ENCODE measurements at regions not wholly inside any gene's neighbourhood (a gene's known extent, or its start where the extent isn't known, plus 50 kb on each side); places are given as distances from the start of the nearest gene placed in this dataset.
"Not testable (repeated sequence)": the region's sequence is repeated elsewhere in the genome, so short reads cannot be mapped to it uniquely, and the experiment has no call there.

DNA sequence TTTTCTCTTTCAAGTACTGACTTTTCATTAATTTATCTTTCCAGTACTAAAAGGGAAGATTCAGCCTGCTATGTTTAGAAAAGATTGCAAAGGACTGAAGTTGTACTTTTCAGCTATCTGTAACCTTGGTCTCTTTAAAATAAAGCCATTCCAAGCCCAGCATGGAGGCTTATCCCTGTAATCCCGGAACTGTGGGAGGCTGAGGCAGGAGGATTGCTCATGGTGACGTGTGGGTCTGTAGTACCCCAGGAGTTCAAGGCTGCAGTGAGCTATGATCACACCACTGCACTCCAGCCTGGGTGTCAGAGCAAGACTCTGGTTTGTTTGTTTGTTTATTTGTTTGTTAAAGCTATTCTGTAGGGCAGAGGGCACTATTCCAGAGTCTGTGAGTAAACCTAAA is 50.6 kb upstream of the TMEM170B start:
- DNase-seq: no peak

GRCh38 chr6:11486486-11486885 is 51.1 kb upstream of the TMEM170B start:
- no peak for DNase-seq

- no peak for DNase-seq
These were observed 51.5 kb upstream of the TMEM170B start for GRCh38 chr6:11486051-11486450.

DNA sequence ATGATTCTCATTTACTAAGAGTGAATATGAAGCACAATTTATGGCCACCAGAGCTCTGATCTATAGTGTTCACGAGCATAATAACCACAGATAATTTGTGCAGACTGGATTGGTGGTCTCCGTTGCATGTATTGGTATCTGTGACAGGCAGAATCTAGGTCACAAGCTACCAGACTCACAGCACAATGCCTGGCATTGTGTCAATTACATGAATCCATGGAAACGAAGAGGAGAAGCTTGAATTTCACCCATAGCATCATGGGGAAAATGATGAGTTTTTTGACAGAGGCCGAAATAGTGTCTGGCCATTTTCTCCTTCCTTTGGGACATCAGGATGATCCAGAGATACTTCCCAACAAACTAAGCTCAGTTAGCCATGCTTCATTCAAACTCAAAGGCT is 52.3 kb upstream of the TMEM170B start:
- no peak for DNase-seq

- no peak for DNase-seq
These were observed 53.1 kb upstream of the TMEM170B start for GRCh38 chr6:11484441-11484840.

DNA sequence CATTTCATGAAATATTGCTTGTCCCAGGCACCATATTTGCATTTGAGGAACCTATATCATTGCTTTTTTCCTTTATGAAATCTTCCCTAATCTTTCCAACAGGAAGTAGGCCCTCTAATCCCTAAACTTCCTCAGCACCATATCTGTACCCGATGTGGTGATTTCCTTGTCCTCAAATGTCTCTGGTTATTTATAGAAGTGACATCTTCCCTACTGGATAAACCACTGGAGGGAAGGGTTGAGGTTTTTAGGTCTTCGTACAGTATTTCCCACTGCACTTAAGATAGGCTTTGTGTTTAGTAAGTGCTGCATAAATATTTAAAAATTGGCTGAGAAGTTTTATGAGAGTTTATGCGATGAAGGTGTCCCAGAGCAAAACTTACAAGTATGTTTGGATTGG is 54.9 kb upstream of the TMEM170B start:
- no peak for DNase-seq

DNA sequence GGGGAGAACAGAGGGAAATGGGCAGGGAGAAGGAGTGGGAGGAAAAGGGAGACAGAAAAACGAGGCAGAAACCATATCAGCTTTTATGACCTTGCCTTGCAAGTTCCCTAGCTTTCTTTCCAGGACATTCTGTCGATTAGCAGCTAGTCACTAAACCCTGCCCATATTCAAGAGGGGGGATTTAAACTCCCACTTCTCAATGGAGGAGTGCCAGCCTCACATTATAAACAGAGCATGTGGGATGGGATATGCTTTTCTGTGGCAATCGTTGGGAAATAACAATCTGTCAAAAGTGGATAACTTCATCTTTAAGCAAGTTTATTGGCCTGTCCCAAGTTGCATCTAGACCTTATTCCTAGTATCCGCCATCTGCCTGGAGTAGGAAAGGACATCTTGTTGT is 57.0 kb upstream of the TMEM170B start:
- DNase-seq: no peak

- no peak for DNase-seq
These were observed 58.3 kb upstream of the TMEM170B start for GRCh38 chr6:11479296-11479695.

DNA sequence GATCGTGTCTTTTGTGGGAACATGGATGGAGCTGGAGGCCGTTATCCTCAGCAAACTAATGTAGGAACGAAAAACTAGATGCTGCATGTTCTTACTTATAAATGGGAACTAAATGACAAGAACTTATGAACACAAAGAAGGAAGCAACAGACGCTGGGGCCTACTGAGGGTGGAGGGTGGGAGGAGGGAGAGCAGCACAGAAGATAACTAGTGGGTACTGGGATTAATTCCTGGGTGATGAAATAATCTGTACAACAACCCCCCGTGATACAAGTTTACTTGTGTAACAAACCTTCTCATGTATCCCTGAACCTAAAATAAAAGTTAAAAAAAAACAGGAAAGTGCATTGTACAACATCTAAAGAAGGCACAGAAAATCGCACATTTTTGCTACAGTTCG is 59.0 kb upstream of the TMEM170B start:
- no peak for DNase-seq

GRCh38 chr6:11475016-11475415 is 62.5 kb upstream of the TMEM170B start:
- no peak for DNase-seq

- no peak for DNase-seq
These were observed 64.4 kb upstream of the TMEM170B start for GRCh38 chr6:11473008-11473740.

DNA sequence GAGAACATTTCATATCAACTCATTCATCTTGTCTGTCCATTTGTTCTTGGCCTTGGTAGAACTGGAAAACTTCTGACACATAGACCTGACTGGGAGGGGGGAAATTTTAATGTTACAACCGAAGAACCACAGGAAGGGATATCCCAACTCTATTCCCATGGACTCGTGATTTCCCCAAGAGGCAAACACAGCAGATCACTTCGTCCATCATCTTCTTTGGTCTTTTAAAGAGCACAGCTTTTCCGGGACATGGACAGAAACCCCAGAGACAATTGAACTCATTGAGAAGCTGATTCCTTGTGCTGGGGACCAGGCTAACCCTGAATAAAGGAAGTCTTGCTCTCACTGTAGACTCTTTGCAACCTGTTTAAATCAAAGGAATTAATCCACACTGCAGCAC is 66.3 kb upstream of the TMEM170B start:
- no peak for DNase-seq

DNA sequence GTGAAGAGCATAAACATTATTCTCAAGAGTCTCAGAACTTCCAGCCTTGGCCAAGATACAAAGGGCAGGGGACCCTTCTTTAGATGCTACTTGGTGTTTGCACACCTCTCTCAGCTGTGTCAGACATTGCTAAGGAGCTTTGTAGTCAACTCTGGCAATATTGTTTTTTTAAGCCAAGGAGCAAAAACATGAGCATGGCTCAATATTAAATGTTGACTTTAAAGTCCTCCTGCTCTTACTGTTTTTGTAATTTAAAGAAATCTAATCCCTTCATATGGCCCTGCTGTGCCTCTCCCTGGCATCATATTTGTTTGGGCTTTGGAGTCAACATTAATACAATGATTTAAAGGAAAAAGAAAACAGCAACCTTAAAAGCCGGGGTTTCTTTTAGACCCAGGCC is 67.9 kb upstream of the TMEM170B start:
- DNase-seq: no peak

DNA sequence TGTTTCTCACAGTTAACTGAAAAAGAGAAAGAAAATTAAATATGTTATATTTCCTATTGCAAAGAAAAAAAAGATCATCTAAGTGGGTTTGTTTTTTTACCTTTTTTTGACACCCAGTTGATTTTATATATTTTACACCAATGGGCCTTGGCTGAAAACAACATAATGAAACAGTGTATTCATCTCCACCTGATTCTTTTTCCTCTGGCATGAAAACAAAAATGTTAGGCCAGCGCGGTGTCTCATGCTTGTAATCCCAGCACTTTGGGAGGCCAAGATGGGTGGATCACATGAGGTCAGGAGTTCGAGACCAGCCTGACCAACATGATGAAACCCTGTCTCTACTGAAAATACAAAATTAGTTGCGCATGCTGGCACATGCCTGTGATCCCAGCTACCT is 69.3 kb upstream of the TMEM170B start:
- not testable (repeated sequence) for DNase-seq

DNA sequence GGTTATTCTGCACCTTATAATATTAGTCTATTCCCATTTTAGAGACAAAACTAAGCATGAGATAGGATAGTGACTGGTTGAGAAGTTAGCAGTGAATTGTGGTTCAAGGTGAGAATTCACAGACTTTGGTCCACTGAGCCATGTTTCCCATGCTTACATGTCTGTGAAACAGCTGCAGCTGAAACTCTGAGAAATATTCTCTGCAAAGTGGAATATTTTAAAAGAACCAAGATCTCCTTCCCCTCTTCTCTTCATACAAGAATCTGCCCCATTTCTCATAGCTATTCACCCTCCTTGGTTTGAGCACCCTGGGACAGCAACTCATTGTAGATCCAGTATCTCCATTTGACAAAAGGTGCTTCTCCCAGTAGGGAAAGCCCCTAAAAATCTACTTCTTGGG is 70.2 kb upstream of the TMEM170B start:
- DNase-seq: no peak

DNA sequence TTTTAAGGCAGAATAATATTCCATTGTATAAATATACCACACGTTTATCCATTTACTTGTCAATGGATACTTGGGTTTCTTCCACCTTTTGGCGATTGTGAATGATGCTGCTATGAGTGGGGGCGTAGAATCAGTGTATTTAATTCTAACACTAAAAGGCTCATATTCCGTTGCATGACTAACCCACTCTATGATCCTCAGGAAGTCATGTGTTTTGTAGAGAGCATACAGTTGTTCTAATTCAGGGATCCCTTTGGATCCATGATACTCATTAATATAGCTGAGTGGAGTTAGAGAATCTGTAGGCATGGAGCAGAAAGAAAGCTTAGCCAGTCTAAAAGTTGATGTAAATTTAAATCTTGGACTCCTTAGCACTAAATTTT is 74.2 kb upstream of the TMEM170B start:
- DNase-seq: no peak

- DNase-seq: no peak
These were observed 74.7 kb upstream of the TMEM170B start for GRCh38 chr6:11462742-11463397.

GRCh38 chr6:11460837-11461661 is 76.5 kb upstream of the TMEM170B start:
- DNase-seq: no peak

- DNase-seq: no peak
These were observed 77.4 kb upstream of the TMEM170B start for GRCh38 chr6:11460001-11460668.

DNA sequence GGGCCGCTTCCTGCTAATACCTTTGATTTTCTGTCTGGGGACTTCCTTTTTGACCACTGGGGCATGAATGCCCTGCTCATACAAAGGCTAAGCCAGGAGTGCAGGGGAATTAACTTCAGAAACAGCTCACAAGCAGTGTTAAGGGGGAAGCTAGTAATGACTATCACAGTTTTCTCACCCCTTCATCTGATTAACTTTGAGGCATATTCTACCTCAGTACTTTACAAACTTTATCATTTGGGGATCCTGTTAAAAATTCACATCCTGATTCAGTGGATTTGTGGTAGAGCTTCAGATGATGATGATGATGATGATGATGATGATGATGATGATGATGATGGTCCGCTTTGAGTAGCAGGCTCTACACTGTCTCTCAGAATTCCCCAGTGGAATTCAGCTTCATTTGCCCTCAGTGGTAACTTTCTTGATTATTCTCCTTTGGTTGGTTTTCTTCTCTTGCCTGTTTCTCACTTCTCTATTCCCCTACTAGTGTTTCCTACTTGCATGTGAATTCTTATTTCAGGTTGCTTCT is 78.4 kb upstream of the TMEM170B start:
- no peak for DNase-seq

- no peak for DNase-seq
These were observed 79.0 kb upstream of the TMEM170B start for GRCh38 chr6:11458509-11458908.

DNA sequence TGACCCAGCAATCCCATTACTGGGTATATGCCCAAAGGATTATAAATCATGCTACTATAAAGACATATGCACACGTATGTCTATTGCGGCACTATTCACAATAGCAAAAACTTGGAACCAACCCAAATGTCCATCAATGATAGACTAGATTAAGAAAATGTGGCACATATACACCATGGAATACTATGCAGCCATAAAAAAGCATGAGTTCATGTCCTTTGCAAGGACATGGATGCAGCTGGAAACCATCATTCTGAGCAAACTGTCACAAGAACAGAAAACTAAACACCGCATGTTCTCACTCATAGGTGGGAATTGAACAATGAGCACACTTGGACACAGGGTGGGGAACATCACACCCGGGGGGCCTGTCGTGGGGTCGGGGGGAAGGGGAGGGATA is 80.1 kb upstream of the TMEM170B start:
- DNase-seq: not testable (repeated sequence)

- DNase-seq: not testable (repeated sequence)
These were observed 85.4 kb upstream of the TMEM170B start for GRCh38 chr6:11452106-11452505.
